ENCODE measurements at regions not wholly inside any gene's neighbourhood (a gene's known extent, or its start where the extent isn't known, plus 50 kb on each side); places are given as distances from the start of the nearest gene placed in this dataset.

DNA sequence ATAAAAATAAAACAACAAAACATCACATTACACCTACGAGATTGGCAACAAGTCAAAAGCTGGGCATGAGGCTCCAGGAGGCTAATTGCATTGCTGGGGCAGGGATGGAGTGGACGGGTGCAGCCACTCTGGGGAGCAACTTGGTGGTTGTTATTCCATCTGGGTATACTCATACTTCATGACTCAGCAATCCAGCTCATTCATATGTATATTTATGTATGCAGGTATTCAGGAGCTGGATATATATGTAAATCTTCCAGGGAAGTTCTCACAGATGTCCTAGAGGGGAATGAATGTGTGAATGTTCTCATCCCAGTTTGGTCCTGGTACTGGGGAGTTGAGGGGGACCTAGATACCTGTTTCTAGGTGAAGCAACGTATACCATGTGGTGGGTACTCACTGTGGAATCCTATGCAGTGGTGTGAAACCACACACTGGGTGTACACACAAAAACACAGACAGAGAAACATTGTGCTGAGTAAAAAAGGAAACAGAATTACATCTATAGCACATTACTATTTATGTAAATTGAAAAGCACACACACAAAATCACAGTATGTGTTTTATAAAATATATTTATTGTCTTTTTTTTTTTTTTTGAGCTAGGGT is 79.7 kb upstream of the RAB4A start:
- TF ChIP-seq, protein P1, sequence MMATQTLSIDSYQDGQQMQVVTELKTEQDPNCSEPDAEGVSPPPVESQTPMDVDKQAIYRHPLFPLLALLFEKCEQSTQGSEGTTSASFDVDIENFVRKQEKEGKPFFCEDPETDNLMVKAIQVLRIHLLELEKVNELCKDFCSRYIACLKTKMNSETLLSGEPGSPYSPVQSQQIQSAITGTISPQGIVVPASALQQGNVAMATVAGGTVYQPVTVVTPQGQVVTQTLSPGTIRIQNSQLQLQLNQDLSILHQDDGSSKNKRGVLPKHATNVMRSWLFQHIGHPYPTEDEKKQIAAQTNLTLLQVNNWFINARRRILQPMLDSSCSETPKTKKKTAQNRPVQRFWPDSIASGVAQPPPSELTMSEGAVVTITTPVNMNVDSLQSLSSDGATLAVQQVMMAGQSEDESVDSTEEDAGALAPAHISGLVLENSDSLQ (IDR thresholded peaks at IDR 0.05), result no peak
- no peak for TF ChIP-seq HDGF (IDR thresholded peaks at IDR 0.05; ENCODE audit: borderline replicate concordance)
- TF ChIP-seq ARNT (IDR thresholded peaks at IDR 0.05), result no peak
- TF ChIP-seq TARDBP (IDR thresholded peaks at IDR 0.05), result no peak
- no peak for TF ChIP-seq SP1 (IDR thresholded peaks at IDR 0.05)
- no peak for TF ChIP-seq ZNF384 (IDR thresholded peaks at IDR 0.05)
